A673 (cell line): ENCODE measurements at regions not wholly inside any gene's neighbourhood (a gene's known extent, or its start where the extent isn't known, plus 50 kb on each side); places are given as distances from the start of the nearest gene placed in this dataset.

Experiments used
- CTCF ChIP-seq: fragments of 300-800, 200-600 bp; sonication (generic); conservative IDR thresholded peaks from 2 replicates; pipeline ENCODE4 v1.5.1; 2017; ENCODE audit warnings: low read depth, mild to moderate bottlenecking, antibody characterized with exemption, low read length, moderate library complexity, mixed read lengths
- EZH2 ChIP-seq: fragments of 200-600 bp; sonication (generic); IDR thresholded peaks from 2 replicates; pipeline ENCODE4 v1.6.1; 2017; ENCODE audit warnings: borderline replicate concordance, low read depth, mild to moderate bottlenecking, mixed read lengths, antibody characterized with exemption, low read length; ENCODE audit not compliant: poor library complexity, severe bottlenecking

GRCh38 chr9:38145526-38146053 lies 76.6 kb upstream of the SHB start:
- no peak for TF ChIP-seq EZH2
- no peak for TF ChIP-seq CTCF
